SK-N-SH (cell line): ENCODE measurements at regions not wholly inside any gene's neighbourhood (a gene's known extent, or its start where the extent isn't known, plus 50 kb on each side); places are given as distances from the start of the nearest gene placed in this dataset.

Experiments
- CTCF ChIA-PET: fragments of 300-600, 350-600 bp; formaldehyde crosslinking; extraction: SDS; loops from one replicate; lab custom pipeline; 2021; lab: Yijun Ruan, JAX
- POLR2A ChIA-PET: fragments of 350-600 bp; sonication (Branson Sonifier 250); formaldehyde crosslinking; extraction: SDS; loops from one replicate; lab custom pipeline; 2020; ENCODE audit warnings: antibody characterized with exemption, inconsistent platforms; lab: Yijun Ruan, JAX
- DNase-seq: peaks from one replicate; pipeline ENCODE4 v3.0.0; 2012
- H2AFZ ChIP-seq: fragments of 200-600 bp; sonication (generic); 2 replicates; pipeline ENCODE4 v1.8.1; 2016; ENCODE audit warnings: antibody characterized with exemption, mild to moderate bottlenecking, low read depth
- H3F3A ChIP-seq: fragments of 200-600 bp; sonication (generic); replicated peaks from 2 replicates; pipeline ENCODE3; 2016; ENCODE audit warnings: antibody characterized with exemption, mild to moderate bottlenecking; ENCODE audit not compliant: insufficient read depth
- H3K27ac ChIP-seq, 2 experiments: fragments of 200-500 bp in 1 of 2; fragments of 200-600 bp in 1 of 2; sonication (Bioruptor generic) in 1 of 2; sonication (generic), shearing (Covaris generic) in 1 of 2; 2 replicates each; pipeline versions ENCODE4 v1.5.1 to v1.6.1; 2014 to 2016; ENCODE audit warnings: low read depth in 2 of 2, inconsistent platforms in 1 of 2, low read length in 1 of 2, mild to moderate bottlenecking in 1 of 2, mixed read lengths in 1 of 2
- H3K27me3 ChIP-seq: fragments of 200-600 bp; sonication (generic), shearing (Covaris generic); 2 replicates; pipeline ENCODE4 v1.6.1; 2016; ENCODE audit warnings: mixed run types; ENCODE audit not compliant: insufficient read depth
- H3K36me3 ChIP-seq, 2 experiments: fragments of 200-500 bp in 1 of 2; fragments of 200-600 bp in 1 of 2; sonication (Bioruptor generic) in 1 of 2; sonication (generic) in 1 of 2; replicated peaks in 1 of 2; 2 replicates each; pipeline versions ENCODE3 to v1.5.1; 2014 to 2016; ENCODE audit warnings: low read length in 1 of 2, mild to moderate bottlenecking in 1 of 2; ENCODE audit not compliant: insufficient read depth in 2 of 2, control insufficient read depth in 1 of 2
- H3K4me1 ChIP-seq, 2 experiments: fragments of 200-500 bp in 1 of 2; fragments of 200-600 bp in 1 of 2; sonication (Bioruptor generic) in 1 of 2; sonication (generic), shearing (Covaris generic) in 1 of 2; 2 replicates each; pipeline versions ENCODE4 v1.5.1 to v1.6.1; 2014 to 2016; ENCODE audit warnings: low read depth in 1 of 2, low read length in 1 of 2, mixed run types in 1 of 2; ENCODE audit not compliant: insufficient read depth in 2 of 2, control insufficient read depth in 1 of 2
- H3K4me2 ChIP-seq: fragments of 200-600 bp; sonication (generic), shearing (Covaris generic); 2 replicates; pipeline ENCODE4 v1.6.1; 2017; ENCODE audit warnings: mixed run types
- H3K4me3 ChIP-seq, 2 experiments: fragments of 200-500 bp in 1 of 2; fragments of 200-600 bp in 1 of 2; sonication (Bioruptor generic) in 1 of 2; sonication (generic), shearing (Covaris generic) in 1 of 2; 2 replicates each; pipeline versions ENCODE4 v1.5.1 to v1.8.1; 2014 to 2016; ENCODE audit warnings: low read depth in 2 of 2, inconsistent platforms in 1 of 2, low read length in 1 of 2, mild to moderate bottlenecking in 1 of 2, mixed read lengths in 1 of 2, moderate library complexity in 1 of 2
- H3K79me2 ChIP-seq: fragments of 200-600 bp; sonication (generic); 2 replicates; pipeline ENCODE4 v1.8.1; 2017; ENCODE audit warnings: mild to moderate bottlenecking; ENCODE audit not compliant: insufficient read depth
- H3K9ac ChIP-seq: fragments of 200-600 bp; sonication (generic); 2 replicates; pipeline ENCODE4 v1.6.1; 2017; ENCODE audit warnings: mixed run types
- H3K9me2 ChIP-seq: fragments of 200-600 bp; sonication (generic); 2 replicates; pipeline ENCODE4 v1.6.1; 2017; ENCODE audit warnings: mixed run types
- H3K9me3 ChIP-seq: fragments of 200-600 bp; sonication (generic); 2 replicates; pipeline ENCODE4 v1.6.1; 2017; ENCODE audit warnings: mixed run types, mild to moderate bottlenecking, moderate library complexity
- H4K20me1 ChIP-seq: fragments of 200-600 bp; sonication (generic); 2 replicates; pipeline ENCODE4 v1.6.1; 2017; ENCODE audit warnings: mild to moderate bottlenecking, mixed run types; ENCODE audit not compliant: insufficient read depth
- CHD2 ChIP-seq: fragments of 150-350 bp; IDR thresholded peaks from 2 replicates; pipeline ENCODE4 v1.6.1; 2018; ENCODE audit warnings: low read length; ENCODE audit not compliant: partially characterized antibody
- ELF1 ChIP-seq: IDR thresholded peaks from 2 replicates; pipeline ENCODE4 v1.4.0; 2012
- EZH2phosphoT487 ChIP-seq: fragments of 200-600 bp; sonication (generic); IDR thresholded peaks from 2 replicates; pipeline ENCODE4 v1.6.1; 2017; ENCODE audit warnings: low read depth, mixed run types, mild to moderate bottlenecking, antibody characterized with exemption, moderate library complexity, borderline replicate concordance
- FOSL2 ChIP-seq: IDR thresholded peaks from 2 replicates; pipeline ENCODE4 v1.4.0; 2012; ENCODE audit warnings: low read depth, mild to moderate bottlenecking, moderate library complexity, borderline replicate concordance
- FOXJ3 ChIP-seq: sonication (generic); formaldehyde crosslinking; IDR thresholded peaks from 2 replicates; pipeline ENCODE4 v1.5.1; 2020; ENCODE audit warnings: mild to moderate bottlenecking, missing genetic modification reagents
- FOXM1 ChIP-seq: IDR thresholded peaks from 2 replicates; pipeline ENCODE4 v1.4.0; 2012; ENCODE audit warnings: low read depth, mild to moderate bottlenecking
- MEF2A ChIP-seq: IDR thresholded peaks from 2 replicates; pipeline ENCODE4 v1.4.0; 2012; ENCODE audit warnings: low read depth, borderline replicate concordance
- NRF1 ChIP-seq: IDR thresholded peaks from 2 replicates; pipeline ENCODE4 v1.6.1; 2012; ENCODE audit warnings: low read depth, mild to moderate bottlenecking, low read length
- POLR2AphosphoS5 ChIP-seq: IDR thresholded peaks from 2 replicates; pipeline ENCODE4 v1.6.1; 2012; ENCODE audit warnings: low read depth, low read length
- RAD21 ChIP-seq: IDR thresholded peaks from 2 replicates; pipeline ENCODE4 v1.6.1; 2012; ENCODE audit warnings: mild to moderate bottlenecking, low read length
- RXRA ChIP-seq: IDR thresholded peaks from 2 replicates; pipeline ENCODE4 v1.4.0; 2012; ENCODE audit warnings: low read depth, mild to moderate bottlenecking, borderline replicate concordance
- TAF1 ChIP-seq: IDR thresholded peaks from 2 replicates; pipeline ENCODE4 v1.6.1; 2012; ENCODE audit warnings: low read depth, mild to moderate bottlenecking, low read length, moderate library complexity, borderline replicate concordance
- TCF12 ChIP-seq: IDR thresholded peaks from 2 replicates; pipeline ENCODE4 v1.4.0; 2012
- TEAD4 ChIP-seq: IDR thresholded peaks from 2 replicates; pipeline ENCODE4 v1.4.0; 2012; ENCODE audit warnings: mild to moderate bottlenecking, borderline replicate concordance; ENCODE audit not compliant: insufficient read depth
- TF ChIP-seq, protein P1 (sequence below): fragments of 200-600 bp; sonication (generic); IDR thresholded peaks from 2 replicates; pipeline ENCODE4 v1.6.1; 2017; ENCODE audit warnings: antibody characterized with exemption, mild to moderate bottlenecking, moderate library complexity
- TF ChIP-seq, protein P2 (sequence below): fragments of 150-350 bp; IDR thresholded peaks from 2 replicates; pipeline ENCODE4 v1.6.1; 2017; ENCODE audit warnings: antibody characterized with exemption, low read length, low read depth, borderline replicate concordance
- TF ChIP-seq, protein P3 (sequence below): IDR thresholded peaks from 2 replicates; pipeline ENCODE4; 2012
- TF ChIP-seq, protein P4 (sequence below): IDR thresholded peaks from 2 replicates; pipeline ENCODE4 v1.4.0; 2012; ENCODE audit warnings: low read depth, borderline replicate concordance

DNA sequence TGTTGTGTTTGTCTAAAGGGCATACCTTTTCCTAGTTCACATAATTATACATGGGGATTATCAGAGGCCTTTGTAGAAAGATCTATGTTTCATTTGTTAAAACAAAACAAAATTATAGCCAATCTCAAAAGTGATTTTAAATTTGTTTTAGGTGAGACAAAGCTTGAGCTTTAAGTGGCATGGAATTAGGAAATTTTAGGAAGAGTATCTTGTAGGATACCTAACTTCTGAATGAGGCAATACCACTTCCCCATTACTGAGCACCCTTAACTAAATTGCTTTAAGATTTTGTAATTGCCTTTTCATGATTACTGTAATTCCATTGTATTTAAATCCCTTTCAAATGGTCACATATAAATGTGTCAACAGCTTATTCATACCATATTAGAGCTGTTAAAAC lies 775.6 kb downstream of the NR2F1-AS1 start:
- no peaks in the 10 kb centered on the region for H3K9me2 ChIP-seq
- no peaks in the 10 kb centered on the region for H3K79me2 ChIP-seq
- no peak overlapping the region for H3K4me3 ChIP-seq
- H3K9me3 ChIP-seq = no peaks in the 10 kb centered on the region
- H3K4me1 ChIP-seq = peaks cover 2 to 4% of the 10 kb centered on the region in 2 experiments; a peak in 1 of 4 replicates
- no peak for DNase-seq
- CTCF ChIA-PET = interaction anchor here (1.4 kb wide), 1 partner anchor 12 kb away, joined by 3 read pairs; no protein-coding TSS in a partner anchor
- H3F3A ChIP-seq = no peaks in the 10 kb centered on the region
- H3K27ac ChIP-seq = no peak overlapping the region
- no peak overlapping the region for H3K4me2 ChIP-seq
- H2AFZ ChIP-seq = no peak overlapping the region
- no peak overlapping the region for H3K9ac ChIP-seq
- no peak for TF ChIP-seq NRF1
- TF ChIP-seq, protein P1, sequence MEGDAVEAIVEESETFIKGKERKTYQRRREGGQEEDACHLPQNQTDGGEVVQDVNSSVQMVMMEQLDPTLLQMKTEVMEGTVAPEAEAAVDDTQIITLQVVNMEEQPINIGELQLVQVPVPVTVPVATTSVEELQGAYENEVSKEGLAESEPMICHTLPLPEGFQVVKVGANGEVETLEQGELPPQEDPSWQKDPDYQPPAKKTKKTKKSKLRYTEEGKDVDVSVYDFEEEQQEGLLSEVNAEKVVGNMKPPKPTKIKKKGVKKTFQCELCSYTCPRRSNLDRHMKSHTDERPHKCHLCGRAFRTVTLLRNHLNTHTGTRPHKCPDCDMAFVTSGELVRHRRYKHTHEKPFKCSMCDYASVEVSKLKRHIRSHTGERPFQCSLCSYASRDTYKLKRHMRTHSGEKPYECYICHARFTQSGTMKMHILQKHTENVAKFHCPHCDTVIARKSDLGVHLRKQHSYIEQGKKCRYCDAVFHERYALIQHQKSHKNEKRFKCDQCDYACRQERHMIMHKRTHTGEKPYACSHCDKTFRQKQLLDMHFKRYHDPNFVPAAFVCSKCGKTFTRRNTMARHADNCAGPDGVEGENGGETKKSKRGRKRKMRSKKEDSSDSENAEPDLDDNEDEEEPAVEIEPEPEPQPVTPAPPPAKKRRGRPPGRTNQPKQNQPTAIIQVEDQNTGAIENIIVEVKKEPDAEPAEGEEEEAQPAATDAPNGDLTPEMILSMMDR = no peak
- TF ChIP-seq TEAD4 = no peak
- no peak for TF ChIP-seq FOSL2
- no peak for TF ChIP-seq MEF2A
- TF ChIP-seq CHD2 = no peak
- TF ChIP-seq, protein P2, sequence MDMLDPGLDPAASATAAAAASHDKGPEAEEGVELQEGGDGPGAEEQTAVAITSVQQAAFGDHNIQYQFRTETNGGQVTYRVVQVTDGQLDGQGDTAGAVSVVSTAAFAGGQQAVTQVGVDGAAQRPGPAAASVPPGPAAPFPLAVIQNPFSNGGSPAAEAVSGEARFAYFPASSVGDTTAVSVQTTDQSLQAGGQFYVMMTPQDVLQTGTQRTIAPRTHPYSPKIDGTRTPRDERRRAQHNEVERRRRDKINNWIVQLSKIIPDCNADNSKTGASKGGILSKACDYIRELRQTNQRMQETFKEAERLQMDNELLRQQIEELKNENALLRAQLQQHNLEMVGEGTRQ = no peak
- TF ChIP-seq, protein P3, sequence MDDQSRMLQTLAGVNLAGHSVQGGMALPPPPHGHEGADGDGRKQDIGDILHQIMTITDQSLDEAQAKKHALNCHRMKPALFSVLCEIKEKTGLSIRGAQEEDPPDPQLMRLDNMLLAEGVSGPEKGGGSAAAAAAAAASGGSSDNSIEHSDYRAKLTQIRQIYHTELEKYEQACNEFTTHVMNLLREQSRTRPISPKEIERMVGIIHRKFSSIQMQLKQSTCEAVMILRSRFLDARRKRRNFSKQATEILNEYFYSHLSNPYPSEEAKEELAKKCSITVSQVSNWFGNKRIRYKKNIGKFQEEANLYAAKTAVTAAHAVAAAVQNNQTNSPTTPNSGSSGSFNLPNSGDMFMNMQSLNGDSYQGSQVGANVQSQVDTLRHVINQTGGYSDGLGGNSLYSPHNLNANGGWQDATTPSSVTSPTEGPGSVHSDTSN = no peak
- TF ChIP-seq TCF12 = no peak
- TF ChIP-seq, protein P4, sequence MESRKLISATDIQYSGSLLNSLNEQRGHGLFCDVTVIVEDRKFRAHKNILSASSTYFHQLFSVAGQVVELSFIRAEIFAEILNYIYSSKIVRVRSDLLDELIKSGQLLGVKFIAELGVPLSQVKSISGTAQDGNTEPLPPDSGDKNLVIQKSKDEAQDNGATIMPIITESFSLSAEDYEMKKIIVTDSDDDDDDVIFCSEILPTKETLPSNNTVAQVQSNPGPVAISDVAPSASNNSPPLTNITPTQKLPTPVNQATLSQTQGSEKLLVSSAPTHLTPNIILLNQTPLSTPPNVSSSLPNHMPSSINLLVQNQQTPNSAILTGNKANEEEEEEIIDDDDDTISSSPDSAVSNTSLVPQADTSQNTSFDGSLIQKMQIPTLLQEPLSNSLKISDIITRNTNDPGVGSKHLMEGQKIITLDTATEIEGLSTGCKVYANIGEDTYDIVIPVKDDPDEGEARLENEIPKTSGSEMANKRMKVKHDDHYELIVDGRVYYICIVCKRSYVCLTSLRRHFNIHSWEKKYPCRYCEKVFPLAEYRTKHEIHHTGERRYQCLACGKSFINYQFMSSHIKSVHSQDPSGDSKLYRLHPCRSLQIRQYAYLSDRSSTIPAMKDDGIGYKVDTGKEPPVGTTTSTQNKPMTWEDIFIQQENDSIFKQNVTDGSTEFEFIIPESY = no peak
- no peak for TF ChIP-seq RXRA
- TF ChIP-seq ELF1 = no peak
- no peak for TF ChIP-seq TAF1
- no peak for TF ChIP-seq FOXM1
- no peak for TF ChIP-seq RAD21
- no peak for TF ChIP-seq EZH2phosphoT487
- no peak for TF ChIP-seq POLR2AphosphoS5
- TF ChIP-seq FOXJ3 (CRISPR knock-in tag) = no peak
- no peaks in the 10 kb centered on the region for H3K27me3 ChIP-seq
- POLR2A ChIA-PET = no interaction called here
- no peaks in the 10 kb centered on the region for H4K20me1 ChIP-seq
- H3K36me3 ChIP-seq = no peaks in the 10 kb centered on the region
